HG03175 (cell line): ENCODE measurements at regions not wholly inside any gene's neighbourhood (a gene's known extent, or its start where the extent isn't known, plus 50 kb on each side); places are given as distances from the start of the nearest gene placed in this dataset.

Source experiments
- ATAC-seq: cut with Tn5 transposase; IDR thresholded peaks from one replicate; pipeline ENCODE4 v1.9.1; 2021; ENCODE audit warnings: mild to moderate bottlenecking, moderate library complexity; ENCODE audit not compliant: unreplicated experiment

DNA sequence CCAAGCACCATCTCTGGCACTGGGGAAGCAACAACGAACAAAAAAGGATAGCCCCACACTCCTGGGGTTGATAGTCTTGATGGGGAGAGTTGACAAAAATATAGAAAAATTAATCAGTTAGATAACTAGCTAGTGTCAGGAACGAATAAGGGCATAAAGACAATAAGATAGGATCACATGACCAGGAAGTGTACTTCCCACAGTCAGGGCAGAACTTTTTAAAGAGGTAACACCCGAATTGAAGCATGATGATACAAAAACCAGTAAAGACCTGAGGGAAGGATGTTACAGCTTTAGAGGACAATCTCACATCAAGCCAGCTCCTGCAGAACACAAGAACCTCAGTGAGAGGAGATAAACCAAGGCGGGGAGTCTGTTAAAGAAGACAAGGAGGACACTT is 295.4 kb upstream of the CRIM1 start:
- ATAC-seq: no peak

DNA sequence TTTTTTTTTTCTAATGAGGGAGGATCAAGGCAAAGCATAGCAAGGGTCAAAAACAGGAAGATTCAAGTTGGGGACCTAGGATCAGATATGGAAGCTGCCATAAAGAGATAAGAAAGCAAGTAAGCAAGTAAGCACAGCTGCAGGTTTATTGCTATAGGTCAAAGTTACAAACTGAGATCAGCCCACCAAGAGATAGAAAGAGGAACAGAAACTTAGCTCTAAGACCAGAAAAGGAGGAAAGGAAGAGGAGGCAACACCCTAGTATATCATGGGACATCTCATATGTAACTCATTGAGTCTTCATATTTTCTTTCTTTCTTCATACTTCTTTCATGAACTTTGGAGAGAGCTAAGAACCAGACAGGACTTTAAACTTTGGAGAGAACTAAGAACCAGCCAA is 295.9 kb upstream of the CRIM1 start:
- ATAC-seq: peak; percentile 100

DNA sequence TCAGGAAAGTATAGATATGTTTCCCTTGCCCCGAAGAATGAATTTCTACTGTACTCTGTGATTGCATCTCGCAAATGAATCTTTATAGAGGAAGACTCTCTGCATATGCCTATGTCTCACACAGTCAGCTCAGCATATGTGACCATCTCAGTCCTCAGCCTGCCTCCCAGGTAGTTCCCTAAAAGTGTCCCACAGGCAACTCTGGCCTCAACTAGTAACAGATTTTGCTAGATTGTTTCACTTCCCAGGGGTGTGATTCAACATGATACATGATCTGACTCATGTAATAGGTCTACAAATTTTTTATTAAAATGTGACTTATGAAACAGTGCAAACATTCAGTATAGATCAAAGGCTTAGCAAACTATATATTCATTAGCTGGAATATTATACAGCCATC is 296.6 kb upstream of the CRIM1 start:
- no peak for ATAC-seq

DNA sequence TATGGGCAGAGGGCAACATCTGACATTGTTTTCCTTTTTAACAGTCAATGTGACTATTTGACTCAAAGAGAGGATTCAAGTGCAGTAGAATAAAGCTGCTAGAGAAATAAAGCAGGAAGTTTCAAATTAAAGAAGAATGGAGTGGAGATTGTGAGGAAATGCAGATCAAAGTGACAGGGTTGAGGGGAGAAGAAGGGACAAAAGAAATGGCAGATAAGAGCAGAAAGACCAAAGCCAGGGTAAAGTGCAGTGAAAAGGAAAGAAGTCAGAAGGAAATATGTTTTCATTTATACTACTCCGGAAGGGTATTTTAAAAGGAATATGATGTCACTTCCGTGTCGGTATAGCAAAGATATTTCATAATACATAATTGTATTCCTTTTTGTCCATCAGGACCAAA is 297.5 kb upstream of the CRIM1 start:
- ATAC-seq: no peak

DNA sequence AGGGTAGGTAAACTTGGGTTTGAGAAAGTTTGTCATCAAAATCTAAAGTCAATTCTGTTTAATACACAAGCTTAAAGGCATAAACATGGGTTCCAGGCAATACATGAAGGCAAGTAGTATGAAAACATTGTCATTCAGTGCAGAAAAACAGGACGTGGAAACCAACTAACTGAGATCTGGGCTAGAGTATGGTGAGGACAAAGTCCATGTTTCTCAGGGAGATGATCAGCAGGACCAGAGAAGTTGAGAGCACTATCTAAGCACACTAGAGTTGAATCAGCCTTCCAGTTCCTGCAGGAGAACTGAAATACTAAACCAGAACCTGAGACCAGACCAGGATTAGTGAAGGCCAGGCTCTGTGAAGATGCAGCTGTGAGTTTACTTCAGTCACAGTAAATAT is 302.8 kb upstream of the CRIM1 start:
- ATAC-seq: no peak

DNA sequence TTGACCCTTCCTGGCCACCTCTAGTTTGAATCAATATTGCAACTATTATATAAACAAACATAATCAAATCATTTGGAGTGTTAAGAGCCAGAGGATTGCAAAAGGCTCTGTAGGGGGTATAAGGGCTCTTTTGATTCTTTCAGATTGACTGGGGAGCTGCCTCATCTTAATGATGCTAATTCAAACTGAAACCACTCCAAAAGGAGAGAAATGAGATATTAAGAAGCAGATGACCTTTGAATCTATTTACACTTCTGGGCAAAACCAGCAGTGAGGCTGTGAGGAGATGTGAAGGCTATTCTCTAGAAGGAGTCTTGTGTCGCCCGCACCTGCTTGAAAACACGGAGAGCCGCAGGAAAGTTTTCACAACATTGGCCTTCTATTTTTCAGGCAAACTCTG is 311.2 kb upstream of the CRIM1 start:
- ATAC-seq: peak; percentile 52

DNA sequence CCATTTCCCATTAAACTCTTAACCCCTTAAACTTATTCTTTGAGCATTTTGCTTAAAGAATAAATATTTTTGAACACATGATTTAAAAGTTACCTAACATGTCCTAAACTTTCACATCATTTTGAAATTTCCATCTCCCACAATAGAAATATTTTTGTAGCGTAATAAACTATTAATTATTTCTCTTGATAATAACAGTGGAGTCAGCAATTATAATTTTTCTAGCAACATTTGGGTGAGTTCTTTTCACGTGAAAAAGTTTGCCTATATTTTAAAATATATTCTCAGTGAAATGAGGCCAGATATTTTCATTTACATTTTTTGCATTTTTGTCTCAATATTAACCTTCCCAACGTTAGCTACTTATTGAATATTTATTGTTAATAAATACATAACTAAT is 320.4 kb upstream of the CRIM1 start:
- no peak for ATAC-seq

DNA sequence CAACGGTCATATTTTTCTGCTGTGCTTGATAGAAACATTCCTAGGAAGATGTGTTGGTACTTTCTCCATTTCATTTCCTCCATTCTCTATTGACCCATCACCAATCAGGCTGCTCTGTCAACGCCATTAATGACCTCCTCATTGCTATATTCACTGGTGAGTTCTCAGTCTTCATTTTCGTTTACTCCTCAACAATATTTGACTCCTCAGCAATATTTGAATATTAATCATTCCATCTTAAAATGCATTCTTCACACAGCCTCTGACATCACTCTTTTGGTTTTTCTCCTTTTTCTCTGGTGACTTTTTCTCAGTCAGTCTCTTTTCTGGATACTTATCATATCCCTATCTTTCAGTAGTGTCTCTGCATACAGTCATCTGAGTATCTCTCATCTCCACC is 323.5 kb upstream of the CRIM1 start:
- ATAC-seq: no peak

DNA sequence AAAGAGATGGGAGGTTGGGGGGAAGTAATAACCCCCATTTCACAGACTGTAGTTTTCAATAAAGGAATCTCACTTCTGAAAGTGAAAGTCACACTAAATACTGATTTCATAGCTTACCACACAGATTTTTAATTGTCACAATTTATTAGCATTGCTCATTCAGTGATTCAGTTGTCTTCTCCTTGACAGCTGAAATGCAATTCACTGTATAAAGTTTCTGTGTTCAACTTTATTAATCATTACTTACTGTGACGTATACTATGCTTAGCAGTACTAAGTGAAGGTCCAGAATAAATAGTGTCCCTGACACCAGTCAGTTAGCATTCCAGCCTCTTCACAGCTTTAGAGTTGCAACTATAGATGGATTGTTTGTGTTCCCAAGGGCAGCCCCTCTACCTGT is 324.1 kb upstream of the CRIM1 start:
- no peak for ATAC-seq

DNA sequence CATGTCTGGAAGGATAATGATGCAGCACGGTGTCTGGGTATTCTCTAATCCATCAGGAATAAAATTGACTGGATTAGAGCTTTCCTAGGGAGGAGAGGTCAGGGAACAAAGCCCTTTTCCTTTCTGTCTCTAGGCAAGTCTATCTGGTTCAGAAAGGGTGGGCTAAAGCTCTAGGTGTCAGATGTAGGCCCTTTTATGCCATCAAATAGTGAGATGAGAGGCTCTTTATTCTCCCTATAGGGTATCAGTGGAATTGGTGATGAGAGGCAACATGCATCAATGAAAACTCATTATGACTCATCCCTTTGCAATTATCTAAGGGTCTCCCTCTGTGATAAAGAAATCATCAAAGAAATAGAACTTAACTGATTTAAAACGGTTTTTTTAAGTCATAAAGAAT is 328.0 kb upstream of the CRIM1 start:
- ATAC-seq: no peak

DNA sequence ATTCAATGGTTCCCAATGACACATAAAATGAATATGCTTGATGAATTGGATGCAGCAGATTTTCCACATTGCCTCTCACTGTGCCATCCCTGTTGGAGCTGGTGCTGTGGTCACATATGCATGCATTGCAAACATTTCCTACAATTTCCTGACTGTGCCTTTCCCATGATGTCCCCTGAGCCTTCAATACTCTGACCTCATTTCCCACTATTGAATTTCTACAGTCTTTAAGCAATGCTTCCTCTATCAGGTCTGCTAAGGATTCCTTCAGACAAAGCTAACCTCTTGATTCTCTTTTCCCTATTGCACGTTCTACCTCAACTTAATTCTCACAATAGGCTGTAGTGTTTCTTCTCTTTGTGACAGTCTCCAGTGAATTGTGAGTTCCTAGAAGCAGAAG is 342.5 kb upstream of the CRIM1 start:
- ATAC-seq: no peak

DNA sequence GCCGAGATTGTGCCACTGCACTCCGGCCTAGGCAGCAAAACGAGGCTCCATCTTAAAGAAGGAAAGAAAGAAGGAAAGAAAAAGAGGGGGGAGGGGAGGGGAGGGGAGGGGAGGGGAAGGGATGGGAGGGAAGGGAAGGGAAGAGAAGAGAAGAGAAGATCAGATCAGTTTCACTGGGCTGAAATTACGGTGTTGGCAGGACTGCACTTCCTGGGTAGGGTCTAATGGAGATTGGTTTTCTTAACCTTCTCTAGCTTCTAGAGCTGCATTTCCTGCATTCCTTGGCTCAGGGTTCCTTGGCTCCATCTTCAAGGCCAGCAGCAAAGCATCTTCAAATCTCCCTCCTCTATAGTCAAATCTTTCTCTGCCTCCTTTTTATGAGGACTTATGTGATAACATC is 349.1 kb upstream of the CRIM1 start:
- no peak for ATAC-seq

DNA sequence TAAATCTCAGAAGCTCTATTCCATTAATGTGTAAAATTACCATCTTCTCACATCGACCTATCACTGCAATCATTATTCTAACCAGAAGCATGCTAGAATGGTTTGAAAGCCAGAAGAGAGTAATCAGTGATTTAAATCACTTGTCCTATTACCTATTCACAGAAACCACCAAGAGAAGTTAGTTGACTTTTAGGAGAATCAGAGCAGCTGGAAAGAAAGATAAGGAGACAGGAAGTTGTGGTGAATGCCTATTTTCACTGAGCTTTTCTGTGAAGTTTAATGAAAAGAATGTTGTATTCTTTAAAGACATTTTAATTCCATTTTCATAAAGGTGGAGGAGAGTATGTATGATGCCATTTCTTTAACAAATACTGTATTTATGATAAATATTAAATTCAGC is 352.6 kb upstream of the CRIM1 start:
- ATAC-seq: no peak

DNA sequence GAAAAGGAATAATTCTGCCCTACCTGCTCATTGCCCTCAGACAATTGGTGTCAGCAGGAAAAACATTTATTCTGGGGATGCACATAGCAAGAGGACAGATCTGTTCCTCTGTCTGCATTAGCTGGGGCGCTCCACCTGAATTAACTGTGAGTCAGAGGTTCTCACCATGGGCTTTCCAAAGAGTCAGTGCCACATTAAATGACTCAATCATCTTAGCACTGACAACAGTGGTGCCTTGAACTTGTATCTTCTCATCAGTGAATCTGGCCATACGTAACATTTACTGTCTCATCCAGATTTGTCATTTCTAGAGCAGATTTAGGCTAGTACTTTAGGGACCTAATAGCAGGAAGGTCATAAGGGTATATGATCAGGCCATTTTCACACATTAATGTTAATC is 358.1 kb upstream of the CRIM1 start:
- ATAC-seq: no peak

DNA sequence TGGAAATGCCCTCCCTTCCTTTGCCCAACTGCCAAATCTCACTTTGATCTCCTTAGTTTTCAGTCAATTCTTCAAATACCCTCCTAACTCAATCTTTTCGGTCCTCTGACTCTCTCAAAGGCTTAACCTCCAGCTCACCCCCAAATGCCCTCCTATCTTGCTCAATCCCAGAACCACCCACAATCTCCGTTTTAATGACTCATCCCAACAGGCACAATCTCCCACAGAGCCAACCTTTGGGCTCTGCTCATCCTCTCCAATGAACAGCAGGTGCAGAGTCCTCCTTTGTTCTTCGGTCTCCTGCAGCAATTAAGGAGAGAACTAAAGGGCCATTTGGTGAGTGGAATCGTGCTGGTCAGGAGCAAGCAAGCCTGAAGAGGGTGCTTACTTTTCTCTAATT is 366.1 kb upstream of the CRIM1 start:
- ATAC-seq: no peak

DNA sequence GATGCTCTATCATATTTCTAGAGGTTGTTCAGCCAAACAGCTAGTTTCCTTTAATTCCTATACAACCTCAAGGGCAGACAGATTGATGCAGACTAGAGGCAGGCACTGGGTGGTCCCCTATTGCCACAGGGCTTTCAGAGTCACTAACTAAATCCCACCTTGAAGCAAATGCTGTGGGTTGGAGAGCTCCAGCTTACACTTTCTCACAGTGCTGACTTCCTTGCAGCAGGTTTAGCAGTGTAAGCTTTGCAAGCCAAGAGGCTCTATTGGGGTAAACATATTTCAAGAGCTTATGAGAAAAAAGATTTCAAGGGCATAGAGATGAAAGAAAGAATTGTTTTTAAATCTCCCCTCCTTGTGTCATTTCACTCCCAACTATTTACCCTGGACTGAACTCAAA is 366.5 kb upstream of the CRIM1 start:
- no peak for ATAC-seq

DNA sequence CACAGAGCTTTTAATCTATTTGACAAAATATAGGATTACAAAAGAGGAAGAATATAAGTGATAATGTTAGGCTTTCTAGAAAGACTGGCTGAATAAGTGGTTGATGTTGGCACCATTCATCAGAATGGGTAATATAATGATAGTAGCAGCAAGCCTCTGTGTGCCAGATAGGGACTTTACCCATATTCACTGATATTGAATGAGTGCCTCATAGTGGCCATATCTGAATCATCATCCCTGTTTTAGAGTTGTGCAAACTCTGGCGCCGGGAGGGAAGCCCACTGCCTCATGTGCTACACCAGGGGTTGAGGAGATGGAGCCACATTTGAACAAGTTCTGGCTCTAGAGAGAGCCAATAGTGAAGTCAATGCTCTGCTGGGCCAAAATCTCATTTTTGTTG is 368.7 kb upstream of the CRIM1 start:
- ATAC-seq: no peak

DNA sequence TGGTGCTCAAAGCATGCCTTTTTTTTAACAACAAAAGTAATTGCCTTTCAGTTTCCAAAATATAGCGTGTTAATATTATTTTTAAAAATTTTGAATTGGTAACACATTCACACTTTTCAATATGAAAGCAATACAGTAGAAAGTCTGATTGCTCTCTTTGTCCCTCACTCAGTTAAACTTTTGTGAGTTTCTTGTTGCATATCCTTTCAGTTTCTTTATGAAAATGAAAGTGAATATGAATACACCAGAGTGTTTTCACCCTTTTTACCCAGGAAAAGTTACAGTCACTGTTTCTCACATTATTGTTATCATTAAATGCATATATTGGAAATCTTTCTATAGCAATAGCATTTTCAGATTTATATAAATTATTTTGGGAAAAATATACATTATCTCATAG is 377.4 kb upstream of the CRIM1 start:
- peak; percentile 97 for ATAC-seq

DNA sequence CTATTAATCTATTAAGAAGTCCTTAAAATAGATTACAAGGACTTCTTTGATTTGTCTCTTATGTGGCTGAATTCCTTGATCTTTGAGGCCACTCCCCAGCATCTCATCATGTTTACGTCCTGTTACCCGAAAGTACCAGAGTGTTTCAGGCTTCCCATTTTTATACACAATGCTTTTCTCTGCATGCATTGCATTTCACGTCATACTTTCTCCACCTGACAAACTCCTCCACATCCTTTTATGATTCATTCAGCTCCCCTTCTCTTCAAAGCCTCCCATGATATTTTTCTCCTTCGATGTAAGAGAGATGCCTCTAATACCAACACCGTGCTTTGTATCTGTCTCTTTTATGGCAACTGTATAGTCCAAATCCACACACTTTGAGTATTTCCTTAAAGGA is 379.0 kb upstream of the CRIM1 start:
- no peak for ATAC-seq

DNA sequence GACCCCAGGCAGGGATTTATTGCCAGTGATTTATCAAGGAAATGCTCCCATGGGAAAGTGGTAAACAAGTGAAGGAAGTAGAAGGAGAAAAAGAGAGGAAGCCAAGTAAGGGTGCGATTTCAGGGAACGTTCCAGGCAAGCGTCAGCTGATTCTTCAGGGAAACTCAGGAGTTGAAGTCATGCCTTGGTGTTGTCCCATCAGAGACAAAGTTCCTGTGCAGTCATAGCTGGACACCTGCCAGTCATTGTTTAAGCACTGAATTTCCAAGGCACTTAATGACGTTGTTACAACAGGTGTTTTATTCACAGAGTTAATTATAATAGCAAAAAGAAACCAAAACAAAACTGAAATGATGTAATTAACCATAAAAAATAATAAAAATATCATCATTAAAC is 381.8 kb upstream of the CRIM1 start:
- ATAC-seq: no peak

DNA sequence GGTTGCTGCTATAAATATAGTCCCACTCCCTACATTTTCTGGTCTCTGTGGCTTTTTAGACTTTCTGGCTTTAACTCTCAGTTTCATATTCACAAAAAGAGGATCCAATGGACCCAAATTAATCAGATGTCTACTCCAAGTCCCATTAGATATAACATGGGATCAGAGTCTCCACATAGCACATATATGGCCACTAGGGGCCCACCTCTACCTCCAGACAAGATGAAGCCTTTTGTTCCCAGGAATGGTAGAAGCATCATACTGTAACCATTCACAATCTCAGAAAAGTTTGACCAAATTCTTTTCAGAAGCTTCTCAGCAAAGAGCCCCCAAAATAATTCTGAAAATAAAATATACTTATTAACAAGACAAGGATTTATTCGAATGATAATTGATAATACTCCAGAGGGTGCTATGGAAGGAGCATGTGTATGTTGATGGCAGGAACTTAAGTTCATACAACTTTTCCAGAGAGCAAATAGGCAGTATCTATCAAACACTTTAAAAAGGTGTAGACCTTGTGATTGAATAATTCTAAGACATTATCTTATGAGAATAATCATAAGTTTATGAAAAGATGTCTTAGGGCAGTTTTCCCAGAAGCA is 382.3 kb upstream of the CRIM1 start:
- ATAC-seq: peak; percentile 80

DNA sequence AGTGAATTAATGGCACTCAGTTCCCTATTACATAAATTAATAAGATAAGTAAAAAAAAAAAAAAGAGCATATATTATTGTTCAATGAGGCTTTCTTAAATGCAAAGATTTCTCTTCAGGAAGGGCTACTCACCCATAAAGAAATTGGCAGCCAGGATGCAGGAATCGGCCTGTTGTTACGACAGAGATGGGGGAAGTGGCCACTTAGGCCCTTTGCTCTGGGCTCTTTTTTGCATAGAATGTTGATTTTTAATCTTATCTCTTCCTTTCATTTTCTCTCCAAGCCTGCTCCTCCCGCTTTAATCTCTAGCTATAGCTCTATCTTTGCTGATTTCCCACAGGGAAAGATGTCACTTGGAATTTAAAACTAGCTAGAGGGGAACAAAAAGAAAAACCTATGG is 391.8 kb upstream of the CRIM1 start:
- ATAC-seq: no peak

DNA sequence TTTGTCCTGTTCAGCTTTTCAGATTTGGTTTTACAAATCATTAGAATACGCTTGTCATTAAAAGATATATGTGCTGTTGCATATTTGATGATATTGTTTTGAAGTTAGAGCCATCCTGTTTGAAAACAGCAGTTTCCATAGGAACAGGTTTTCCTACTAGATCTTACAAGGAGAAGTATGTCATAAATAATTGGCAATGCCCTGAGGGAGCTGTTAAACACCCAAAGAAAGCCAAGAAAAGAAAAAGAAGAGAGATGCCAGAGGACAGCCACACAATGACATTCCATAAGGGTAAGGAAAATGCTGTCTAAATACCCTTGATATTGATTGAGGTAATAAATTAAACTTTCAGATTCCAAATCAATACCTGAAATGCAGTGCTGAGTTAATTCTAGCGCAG is 392.2 kb upstream of the CRIM1 start:
- no peak for ATAC-seq
